IPS-18a (cell line): ENCODE measurements at regions not wholly inside any gene's neighbourhood (a gene's known extent, or its start where the extent isn't known, plus 50 kb on each side); places are given as distances from the start of the nearest gene placed in this dataset.

Experiments
- H3K27ac ChIP-seq: one replicate; pipeline ENCODE4 v1.5.1; 2013; ENCODE audit warnings: low read length
- H3K27me3 ChIP-seq: one replicate; pipeline ENCODE4 v1.6.1; 2013; ENCODE audit warnings: mild to moderate bottlenecking, low read length; ENCODE audit not compliant: control insufficient read depth, insufficient read depth
- H3K36me3 ChIP-seq: one replicate; pipeline ENCODE4 v1.6.1; 2013; ENCODE audit warnings: low read depth, low read length; ENCODE audit not compliant: control insufficient read depth
- H3K4me1 ChIP-seq: one replicate; pipeline ENCODE4 v1.6.1; 2013; ENCODE audit warnings: low read depth, low read length; ENCODE audit not compliant: control insufficient read depth
- H3K4me3 ChIP-seq: one replicate; pipeline ENCODE4 v1.5.1; 2013; ENCODE audit warnings: low read length
- H3K9ac ChIP-seq: one replicate; pipeline ENCODE4 v1.6.1; 2013; ENCODE audit warnings: mild to moderate bottlenecking, low read length, moderate library complexity
- H3K9me3 ChIP-seq: one replicate; pipeline ENCODE4 v1.6.1; 2013; ENCODE audit warnings: low read depth, low read length; ENCODE audit not compliant: control insufficient read depth

GRCh38 chr15:47983533-47983932 lies 137.3 kb upstream of the SLC24A5 start:
- no peak overlapping the region for H3K9ac ChIP-seq

GRCh38 chr15:47985568-47985967 lies 135.2 kb upstream of the SLC24A5 start:
- no peak overlapping the region for H3K4me3 ChIP-seq
- no peak overlapping the region for H3K9ac ChIP-seq
- H3K4me1 ChIP-seq: no peaks in the 10 kb centered on the region
- H3K27ac ChIP-seq: no peak overlapping the region
- H3K9me3 ChIP-seq: no peaks in the 10 kb centered on the region
- no peaks in the 10 kb centered on the region for H3K27me3 ChIP-seq
- H3K36me3 ChIP-seq: no peaks in the 10 kb centered on the region

More at GRCh38 chr15:47983533-47983932, 137.3 kb upstream of the SLC24A5 start:
- H3K4me3 ChIP-seq: no peak overlapping the region
- H3K36me3 ChIP-seq: no peaks in the 10 kb centered on the region
- no peaks in the 10 kb centered on the region for H3K9me3 ChIP-seq
- no peaks in the 10 kb centered on the region for H3K4me1 ChIP-seq
- no peaks in the 10 kb centered on the region for H3K27me3 ChIP-seq
- H3K27ac ChIP-seq: no peak overlapping the region

- Histone ChIP-seq H3K27ac (no peak overlapping the region), H3K9ac (no peak overlapping the region), H3K27me3 (no peaks in the 10 kb centered on the region), H3K4me3 (no peak overlapping the region), H3K9me3 (no peaks in the 10 kb centered on the region), H3K4me1 (no peaks in the 10 kb centered on the region), H3K36me3 (no peaks in the 10 kb centered on the region)
Measured at GRCh38 chr15:47987461-47987860, 133.3 kb upstream of the SLC24A5 start.

GRCh38 chr15:47987908-47988532 lies 132.8 kb upstream of the SLC24A5 start:
- no peak overlapping the region for H3K27ac ChIP-seq
- no peak overlapping the region for H3K9ac ChIP-seq
- H3K4me1 ChIP-seq: no peaks in the 10 kb centered on the region
- H3K27me3 ChIP-seq: no peaks in the 10 kb centered on the region
- no peaks in the 10 kb centered on the region for H3K36me3 ChIP-seq
- H3K4me3 ChIP-seq: no peak overlapping the region
- no peaks in the 10 kb centered on the region for H3K9me3 ChIP-seq

- Histone ChIP-seq H3K4me3 (no peak overlapping the region), H3K27me3 (no peaks in the 10 kb centered on the region), H3K9me3 (no peaks in the 10 kb centered on the region), H3K36me3 (no peaks in the 10 kb centered on the region), H3K27ac (no peak overlapping the region), H3K4me1 (no peaks in the 10 kb centered on the region), H3K9ac (no peak overlapping the region)
Measured at GRCh38 chr15:47988564-47988963, 132.2 kb upstream of the SLC24A5 start.

- Histone ChIP-seq H3K27me3 (no peaks in the 10 kb centered on the region), H3K4me1 (no peaks in the 10 kb centered on the region), H3K36me3 (no peaks in the 10 kb centered on the region), H3K4me3 (no peak overlapping the region), H3K9me3 (no peaks in the 10 kb centered on the region), H3K9ac (no peak overlapping the region), H3K27ac (no peak overlapping the region)
Measured at GRCh38 chr15:47990821-47991220, 130.0 kb upstream of the SLC24A5 start.

GRCh38 chr15:47991357-47991756 lies 129.4 kb upstream of the SLC24A5 start:
- H3K27me3 ChIP-seq: no peaks in the 10 kb centered on the region
- H3K4me1 ChIP-seq: no peaks in the 10 kb centered on the region
- no peaks in the 10 kb centered on the region for H3K9me3 ChIP-seq

GRCh38 chr15:47993051-47993450 lies 127.7 kb upstream of the SLC24A5 start:
- Histone ChIP-seq H3K36me3 (no peaks in the 10 kb centered on the region), H3K9me3 (no peaks in the 10 kb centered on the region), H3K4me3 (no peak overlapping the region), H3K27ac (no peak overlapping the region), H3K4me1 (no peaks in the 10 kb centered on the region), H3K9ac (no peak overlapping the region), H3K27me3 (no peaks in the 10 kb centered on the region)

More at GRCh38 chr15:47991357-47991756, 129.4 kb upstream of the SLC24A5 start:
- H3K27ac ChIP-seq: no peak overlapping the region
- no peak overlapping the region for H3K9ac ChIP-seq
- no peaks in the 10 kb centered on the region for H3K36me3 ChIP-seq
- no peak overlapping the region for H3K4me3 ChIP-seq

GRCh38 chr15:47997195-47998080 lies 123.4 kb upstream of the SLC24A5 start:
- H3K36me3 ChIP-seq: no peaks in the 10 kb centered on the region
- H3K4me1 ChIP-seq: peaks cover 5% of the 10 kb centered on the region

GRCh38 chr15:47998619-47999019 lies 122.2 kb upstream of the SLC24A5 start:
- no peak overlapping the region for H3K9ac ChIP-seq
- no peaks in the 10 kb centered on the region for H3K9me3 ChIP-seq
- H3K4me1 ChIP-seq: peaks cover 5% of the 10 kb centered on the region
- H3K4me3 ChIP-seq: no peak overlapping the region
- no peaks in the 10 kb centered on the region for H3K27me3 ChIP-seq
- H3K36me3 ChIP-seq: no peaks in the 10 kb centered on the region
- no peak overlapping the region for H3K27ac ChIP-seq

More at GRCh38 chr15:47997195-47998080, 123.4 kb upstream of the SLC24A5 start:
- H3K27ac ChIP-seq: no peak overlapping the region
- H3K9ac ChIP-seq: no peak overlapping the region
- H3K4me3 ChIP-seq: no peak overlapping the region
- H3K9me3 ChIP-seq: no peaks in the 10 kb centered on the region
- H3K27me3 ChIP-seq: no peaks in the 10 kb centered on the region

GRCh38 chr15:48001393-48002039 lies 119.3 kb upstream of the SLC24A5 start:
- no peak overlapping the region for H3K9ac ChIP-seq
- H3K4me1 ChIP-seq: peaks cover 14% of the 10 kb centered on the region
- H3K27me3 ChIP-seq: no peaks in the 10 kb centered on the region
- no peak overlapping the region for H3K27ac ChIP-seq
- no peaks in the 10 kb centered on the region for H3K9me3 ChIP-seq
- no peak overlapping the region for H3K4me3 ChIP-seq
- no peaks in the 10 kb centered on the region for H3K36me3 ChIP-seq
